Activated T-helper 17 cell treated with anti-CD3 and anti-CD28 coated beads, Interleukin-2, amount 50 U/mL, for 72 hours (primary cell): ENCODE measurements at regions not wholly inside any gene's neighbourhood (a gene's known extent, or its start where the extent isn't known, plus 50 kb on each side); places are given as distances from the start of the nearest gene placed in this dataset.
"Not testable (repeated sequence)": the region's sequence is repeated elsewhere in the genome, so short reads cannot be mapped to it uniquely, and the experiment has no call there.

Experiments
- ATAC-seq: fragments of 150-1000 bp; cut with Tn5 transposase; replicated peaks from 2 replicates; pipeline ENCODE4 v1.10.0; 2021; ENCODE audit warnings: mild to moderate bottlenecking, moderate library complexity
- H3K27ac Mint-ChIP-seq: one replicate; pipeline ENCODE4 v1.8.0; 2022; ENCODE audit warnings: mixed read lengths
- H3K27me3 Mint-ChIP-seq: one replicate; pipeline ENCODE4 v1.8.0; 2022; ENCODE audit warnings: mixed read lengths
- H3K36me3 Mint-ChIP-seq: one replicate; pipeline ENCODE4 v1.8.0; 2022; ENCODE audit warnings: low read depth, mild to moderate bottlenecking, mixed read lengths
- H3K4me1 Mint-ChIP-seq: one replicate; pipeline ENCODE4 v1.8.0; 2022; ENCODE audit warnings: mixed read lengths
- H3K4me3 Mint-ChIP-seq: one replicate; pipeline ENCODE4 v1.8.0; 2022; ENCODE audit warnings: mild to moderate bottlenecking, mixed read lengths
- H3K9me3 Mint-ChIP-seq: one replicate; pipeline ENCODE4 v1.8.0; 2022; ENCODE audit warnings: mixed read lengths

GRCh38 chr6:168369786-168370185, 50.2 kb upstream of the DACT2 start:
- H3K27me3 Mint-ChIP-seq: no peaks in the 10 kb centered on the region
- H3K4me3 Mint-ChIP-seq: no peak overlapping the region
- no peaks in the 10 kb centered on the region for H3K9me3 Mint-ChIP-seq
- no peak overlapping the region for H3K27ac Mint-ChIP-seq
- no peaks in the 10 kb centered on the region for H3K4me1 Mint-ChIP-seq
- H3K36me3 Mint-ChIP-seq: no peaks in the 10 kb centered on the region
- ATAC-seq: no peak

- Mint-ChIP-seq H3K4me3 (no peak overlapping the region), H3K27me3 (no peaks in the 10 kb centered on the region), H3K27ac (no peak overlapping the region), H3K4me1 (no peaks in the 10 kb centered on the region), H3K9me3 (no peaks in the 10 kb centered on the region), H3K36me3 (no peaks in the 10 kb centered on the region)
- ATAC-seq: peak; percentile 82
These were observed 50.9 kb upstream of the DACT2 start for GRCh38 chr6:168370310-168370991.

- Mint-ChIP-seq H3K4me1 (no peaks in the 10 kb centered on the region), H3K4me3 (no peak overlapping the region), H3K27me3 (no peaks in the 10 kb centered on the region), H3K36me3 (no peaks in the 10 kb centered on the region), H3K9me3 (no peaks in the 10 kb centered on the region), H3K27ac (no peak overlapping the region)
- ATAC-seq: no peak
These were observed 51.6 kb upstream of the DACT2 start for GRCh38 chr6:168371185-168371584.

- Mint-ChIP-seq H3K4me1 (no peaks in the 10 kb centered on the region), H3K27ac (no peak overlapping the region), H3K4me3 (no peak overlapping the region), H3K9me3 (no peaks in the 10 kb centered on the region), H3K36me3 (no peaks in the 10 kb centered on the region), H3K27me3 (no peaks in the 10 kb centered on the region)
- no peak for ATAC-seq
These were observed 52.0 kb upstream of the DACT2 start for GRCh38 chr6:168371618-168371980.

- Mint-ChIP-seq H3K27me3 (no peaks in the 10 kb centered on the region), H3K4me1 (no peaks in the 10 kb centered on the region), H3K9me3 (no peaks in the 10 kb centered on the region), H3K36me3 (no peaks in the 10 kb centered on the region), H3K4me3 (no peak overlapping the region), H3K27ac (no peak overlapping the region)
- ATAC-seq: no peak
These were observed 52.6 kb upstream of the DACT2 start for GRCh38 chr6:168371981-168372711.

GRCh38 chr6:168372889-168373288, 53.3 kb upstream of the DACT2 start:
- Mint-ChIP-seq H3K4me3 (no peak overlapping the region), H3K27ac (no peak overlapping the region), H3K36me3 (no peaks in the 10 kb centered on the region), H3K9me3 (no peaks in the 10 kb centered on the region), H3K27me3 (no peaks in the 10 kb centered on the region), H3K4me1 (no peaks in the 10 kb centered on the region)
- no peak for ATAC-seq

GRCh38 chr6:168373389-168373788, 53.8 kb upstream of the DACT2 start:
- Mint-ChIP-seq H3K4me1 (no peaks in the 10 kb centered on the region), H3K27ac (no peak overlapping the region), H3K27me3 (no peaks in the 10 kb centered on the region), H3K36me3 (no peaks in the 10 kb centered on the region), H3K4me3 (no peak overlapping the region), H3K9me3 (no peaks in the 10 kb centered on the region)
- no peak for ATAC-seq

GRCh38 chr6:168374051-168374502, 54.5 kb upstream of the DACT2 start:
- no peaks in the 10 kb centered on the region for H3K9me3 Mint-ChIP-seq
- no peaks in the 10 kb centered on the region for H3K4me1 Mint-ChIP-seq
- H3K27ac Mint-ChIP-seq: no peak overlapping the region
- no peaks in the 10 kb centered on the region for H3K36me3 Mint-ChIP-seq
- no peak for ATAC-seq
- no peaks in the 10 kb centered on the region for H3K27me3 Mint-ChIP-seq
- no peak overlapping the region for H3K4me3 Mint-ChIP-seq

GRCh38 chr6:168374541-168375071, 55.0 kb upstream of the DACT2 start:
- no peaks in the 10 kb centered on the region for H3K4me1 Mint-ChIP-seq
- H3K9me3 Mint-ChIP-seq: no peaks in the 10 kb centered on the region

GRCh38 chr6:168376120-168376519, 56.5 kb upstream of the DACT2 start:
- Mint-ChIP-seq H3K9me3 (no peaks in the 10 kb centered on the region), H3K36me3 (no peaks in the 10 kb centered on the region), H3K4me1 (no peaks in the 10 kb centered on the region), H3K27ac (no peak overlapping the region), H3K27me3 (no peaks in the 10 kb centered on the region), H3K4me3 (no peak overlapping the region)
- no peak for ATAC-seq

More at GRCh38 chr6:168374541-168375071, 55.0 kb upstream of the DACT2 start:
- no peaks in the 10 kb centered on the region for H3K27me3 Mint-ChIP-seq
- no peak overlapping the region for H3K27ac Mint-ChIP-seq
- no peak for ATAC-seq
- H3K4me3 Mint-ChIP-seq: no peak overlapping the region
- H3K36me3 Mint-ChIP-seq: no peaks in the 10 kb centered on the region

GRCh38 chr6:168376811-168377483, 57.4 kb upstream of the DACT2 start:
- ATAC-seq: no peak
- no peaks in the 10 kb centered on the region for H3K9me3 Mint-ChIP-seq

GRCh38 chr6:168377484-168377855, 57.9 kb upstream of the DACT2 start:
- H3K4me1 Mint-ChIP-seq: no peaks in the 10 kb centered on the region
- ATAC-seq: no peak
- H3K27me3 Mint-ChIP-seq: no peaks in the 10 kb centered on the region
- H3K9me3 Mint-ChIP-seq: no peaks in the 10 kb centered on the region
- no peak overlapping the region for H3K27ac Mint-ChIP-seq
- H3K36me3 Mint-ChIP-seq: no peaks in the 10 kb centered on the region
- H3K4me3 Mint-ChIP-seq: no peak overlapping the region

More at GRCh38 chr6:168376811-168377483, 57.4 kb upstream of the DACT2 start:
- Mint-ChIP-seq H3K27ac (no peak overlapping the region), H3K36me3 (no peaks in the 10 kb centered on the region), H3K27me3 (no peaks in the 10 kb centered on the region), H3K4me3 (no peak overlapping the region), H3K4me1 (no peaks in the 10 kb centered on the region)

- Mint-ChIP-seq H3K27me3 (no peaks in the 10 kb centered on the region), H3K9me3 (no peaks in the 10 kb centered on the region), H3K4me3 (no peak overlapping the region), H3K4me1 (no peaks in the 10 kb centered on the region), H3K36me3 (no peaks in the 10 kb centered on the region), H3K27ac (no peak overlapping the region)
- ATAC-seq: no peak
These were observed 58.6 kb upstream of the DACT2 start for GRCh38 chr6:168377856-168378832.

GRCh38 chr6:168379579-168379978, 60.0 kb upstream of the DACT2 start:
- not testable (repeated sequence) for H3K27me3 Mint-ChIP-seq, H3K36me3 Mint-ChIP-seq, H3K9me3 Mint-ChIP-seq, H3K4me1 Mint-ChIP-seq, H3K4me3 Mint-ChIP-seq, ATAC-seq, H3K27ac Mint-ChIP-seq
